ENCODE measurements at regions not wholly inside any gene's neighbourhood (a gene's known extent, or its start where the extent isn't known, plus 50 kb on each side); places are given as distances from the start of the nearest gene placed in this dataset.

- TF ChIP-seq ELK1 (IDR thresholded peaks at IDR 0.05; ENCODE audit: borderline replicate concordance, low read depth, low read length) (no peak), POLR2A (IDR thresholded peaks at IDR 0.05; ENCODE audit: low read depth, low read length) (no peak), MAFK (IDR thresholded peaks at IDR 0.05; ENCODE audit: low read depth, low read length) (no peak), RFX5 (IDR thresholded peaks at IDR 0.05; ENCODE audit: low read depth, low read length) (no peak), RCOR1 (IDR thresholded peaks at IDR 0.05; ENCODE audit: insufficient replicate concordance, low read length) (no peak), CEBPB (IDR thresholded peaks at IDR 0.05; ENCODE audit: low read depth, low read length) (no peak), MXI1 (IDR thresholded peaks at IDR 0.05; ENCODE audit: borderline replicate concordance, low read depth, low read length) (no peak), FOS (IDR thresholded peaks at IDR 0.05; ENCODE audit: low read depth, low read length) (no peak), MAZ (IDR thresholded peaks at IDR 0.05; ENCODE audit: borderline replicate concordance, low read depth, low read length) (no peak), NFE2L2 (IDR thresholded peaks at IDR 0.05; ENCODE audit: low read depth, low read length) (no peak), CTCF (conservative IDR thresholded peaks at IDR 0.05; ENCODE audit: low read depth, low read length) (no peak), CHD1 (IDR thresholded peaks at IDR 0.05; ENCODE audit: low read depth, low read length) (no peak), BHLHE40 (IDR thresholded peaks at IDR 0.05; ENCODE audit: low read depth, low read length) (no peak), RAD21 (IDR thresholded peaks at IDR 0.05; ENCODE audit: low read length) (no peak), SMC3 (IDR thresholded peaks at IDR 0.05; ENCODE audit: low read depth, low read length) (no peak)
- TF ChIP-seq, protein P1, sequence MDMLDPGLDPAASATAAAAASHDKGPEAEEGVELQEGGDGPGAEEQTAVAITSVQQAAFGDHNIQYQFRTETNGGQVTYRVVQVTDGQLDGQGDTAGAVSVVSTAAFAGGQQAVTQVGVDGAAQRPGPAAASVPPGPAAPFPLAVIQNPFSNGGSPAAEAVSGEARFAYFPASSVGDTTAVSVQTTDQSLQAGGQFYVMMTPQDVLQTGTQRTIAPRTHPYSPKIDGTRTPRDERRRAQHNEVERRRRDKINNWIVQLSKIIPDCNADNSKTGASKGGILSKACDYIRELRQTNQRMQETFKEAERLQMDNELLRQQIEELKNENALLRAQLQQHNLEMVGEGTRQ (IDR thresholded peaks at IDR 0.05; ENCODE audit: low read depth, low read length), result no peak
- ChIA-PET CTCF (interaction anchor here (0.7 kb wide), 1 partner anchor 10 kb away, joined by 6 read pairs; no protein-coding TSS in a partner anchor), POLR2A (ENCODE audit: unreplicated experiment) (no interaction called here)
- no peaks in the 10 kb centered on the region for H3K9me1 ChIP-seq (ENCODE audit: insufficient read depth, low read length)
- no peaks in the 10 kb centered on the region for H3K79me1 ChIP-seq (ENCODE audit: low read depth in 1 of 2, low read length in 2 of 2)
- no peak overlapping the region for H2BK5ac ChIP-seq (ENCODE audit: low read depth, low read length, poor library complexity, severe bottlenecking)
- H3K4me2 ChIP-seq (ENCODE audit: low read depth, low read length), result no peak overlapping the region
- H3K18ac ChIP-seq (ENCODE audit: low read depth, low read length), result no peak overlapping the region
- DNase-seq (no peak), ATAC-seq (ENCODE audit: low read depth) (no peak)
- H3K27ac ChIP-seq (ENCODE audit: insufficient read depth, low read length), result no peak overlapping the region
- H4K8ac ChIP-seq (ENCODE audit: low read depth in 2 of 2, low read length in 2 of 2), result no peak overlapping the region
- H4K20me1 ChIP-seq (ENCODE audit: insufficient read depth, low read length), result no peaks in the 10 kb centered on the region
- H3K9ac ChIP-seq (ENCODE audit: low read depth, low read length), result no peak overlapping the region
- no peak overlapping the region for H2AK5ac ChIP-seq (ENCODE audit: low read depth, low read length)
- H4K5ac ChIP-seq (ENCODE audit: low read depth, low read length), result no peak overlapping the region
- H3K4me1 ChIP-seq (ENCODE audit: control insufficient read depth, insufficient read depth, low read length), result no peaks in the 10 kb centered on the region; the same call in 1 of the 2 replicates
- no peak overlapping the region for H3K14ac ChIP-seq (replicated peaks; ENCODE audit: low read depth, low read length)
- in situ Hi-C loops (cut with MboI; ENCODE audit: low sequenced_read_pairs), result no loop called here
- H2BK120ac ChIP-seq (ENCODE audit: low read depth, low read length), result no peak overlapping the region
- no peaks in the 10 kb centered on the region for H3K9me3 ChIP-seq (ENCODE audit: control insufficient read depth, insufficient read depth, low read length)
- H3K23ac ChIP-seq (ENCODE audit: low read depth, low read length), result no peak overlapping the region
- WGBS, 2 experiments (ENCODE audit: extremely low coverage in 2 of 2, insufficient read length in 1 of 2), result no CpG with 5 or more reads among the region's 1 CpG
- no peak overlapping the region for H3K56ac ChIP-seq (ENCODE audit: extremely low read depth, insufficient read depth, low read length)
- H4K91ac ChIP-seq (ENCODE audit: insufficient read depth, low read depth, low read length), result no peak overlapping the region
- BruUV-seq (replicated peaks), result no TSS peak
- H2AFZ ChIP-seq (replicated peaks; ENCODE audit: low read length, poor library complexity), result no peak overlapping the region
- no peak overlapping the region for H2BK15ac ChIP-seq (ENCODE audit: low read depth, low read length)
- peaks cover 3% of the 10 kb centered on the region for H3K27me3 ChIP-seq (ENCODE audit: control insufficient read depth, insufficient read depth, low read length)
- no peak overlapping the region for H2BK20ac ChIP-seq (ENCODE audit: low read depth, low read length)
- H2AK9ac ChIP-seq (replicated peaks; ENCODE audit: low read depth, low read length, poor library complexity), result no peak overlapping the region
- no peak overlapping the region for H3K4me3 ChIP-seq (ENCODE audit: insufficient read depth, low read depth, low read length)
- dilution Hi-C loops (cut with HindIII; ENCODE audit: low sequenced_read_pairs, unreplicated experiment), result no loop called here
- intact Hi-C loops (cut with micrococcal nuclease), result no loop called here
- H3K36me3 ChIP-seq (ENCODE audit: control insufficient read depth, insufficient read depth, low read length), result no peaks in the 10 kb centered on the region
- H3K4ac ChIP-seq (ENCODE audit: low read depth, low read length), result no peak overlapping the region
Measured at GRCh38 chr5:155885199-155885598, 441.8 kb upstream of the SGCD start.
